ENCODE measurements at regions not wholly inside any gene's neighbourhood (a gene's known extent, or its start where the extent isn't known, plus 50 kb on each side); places are given as distances from the start of the nearest gene placed in this dataset.

DNA sequence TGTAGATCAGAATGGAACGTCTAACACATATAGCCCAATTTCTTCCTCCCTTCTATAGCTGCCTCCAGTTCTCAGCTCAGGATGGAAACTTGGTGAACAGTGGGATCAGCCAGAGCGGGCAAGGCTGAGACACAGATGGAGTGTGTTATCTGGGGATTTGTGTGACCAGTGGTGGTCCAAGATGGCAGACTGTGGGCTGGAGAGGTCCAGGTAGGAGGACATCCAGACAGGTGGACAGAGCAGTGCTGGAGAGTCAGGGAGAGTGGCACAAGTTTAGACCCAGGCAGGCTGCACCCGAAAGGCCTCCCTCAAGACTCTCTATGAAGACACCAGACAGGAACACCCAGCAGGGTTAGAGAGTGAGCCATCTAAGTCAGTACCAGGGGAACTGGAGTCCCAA is 116.1 kb upstream of the CPSF6 start:
- TF ChIP-seq EZH2 (IDR thresholded peaks at IDR 0.05; ENCODE audit: low read depth) (no peak), CTCF (conservative IDR thresholded peaks at IDR 0.05) (no peak)

All from PC-9 (cell line).